GM21825 (cell line): ENCODE measurements at regions not wholly inside any gene's neighbourhood (a gene's known extent, or its start where the extent isn't known, plus 50 kb on each side); places are given as distances from the start of the nearest gene placed in this dataset.

ENCODE experiments used
- ATAC-seq: cut with Tn5 transposase; IDR thresholded peaks from one replicate; pipeline ENCODE4 v1.9.1; 2021; ENCODE audit warnings: mild to moderate bottlenecking, moderate library complexity; ENCODE audit not compliant: unreplicated experiment

- no peak for ATAC-seq
Measured at GRCh38 chr12:118467641-118468305, 91.4 kb downstream of the SUDS3 start.

GRCh38 chr12:118472940-118473339 is 96.6 kb downstream of the SUDS3 start:
- ATAC-seq, result no peak

- ATAC-seq, result no peak
Measured at GRCh38 chr12:118480235-118480634, 103.9 kb downstream of the SUDS3 start.

GRCh38 chr12:118488034-118488433 is 111.7 kb downstream of the SUDS3 start:
- ATAC-seq, result no peak

GRCh38 chr12:118493962-118494361 is 117.6 kb downstream of the SUDS3 start:
- no peak for ATAC-seq

GRCh38 chr12:118494776-118495175 is 118.4 kb downstream of the SUDS3 start:
- ATAC-seq, result no peak

- no peak for ATAC-seq
Measured at GRCh38 chr12:118495296-118495695, 118.9 kb downstream of the SUDS3 start.

- no peak for ATAC-seq
Measured at GRCh38 chr12:118498171-118498570, 121.8 kb downstream of the SUDS3 start.

GRCh38 chr12:118500299-118500698 is 123.9 kb downstream of the SUDS3 start:
- no peak for ATAC-seq

GRCh38 chr12:118501489-118501888 is 125.1 kb downstream of the SUDS3 start:
- no peak for ATAC-seq

GRCh38 chr12:118503476-118503875 is 127.1 kb downstream of the SUDS3 start:
- ATAC-seq, result no peak

GRCh38 chr12:118512669-118513068 is 136.3 kb downstream of the SUDS3 start:
- no peak for ATAC-seq

GRCh38 chr12:118513611-118514010 is 137.3 kb downstream of the SUDS3 start:
- ATAC-seq, result no peak

GRCh38 chr12:118514297-118514696 is 137.9 kb downstream of the SUDS3 start:
- ATAC-seq, result no peak

- ATAC-seq, result no peak
Measured at GRCh38 chr12:118520214-118521035, 144.1 kb downstream of the SUDS3 start.

GRCh38 chr12:118521036-118521370 is 144.6 kb downstream of the SUDS3 start:
- no peak for ATAC-seq

- no peak for ATAC-seq
Measured at GRCh38 chr12:118524446-118524845, 148.1 kb downstream of the SUDS3 start.

- no peak for ATAC-seq
Measured at GRCh38 chr12:118525216-118525615, 148.9 kb downstream of the SUDS3 start.

- ATAC-seq, result no peak
Measured at GRCh38 chr12:118526255-118527095, 150.1 kb downstream of the SUDS3 start.

GRCh38 chr12:118527310-118527709 is 151.0 kb downstream of the SUDS3 start:
- no peak for ATAC-seq

- no peak for ATAC-seq
Measured at GRCh38 chr12:118528625-118529024, 152.3 kb downstream of the SUDS3 start.

GRCh38 chr12:118534003-118534402 is 157.6 kb downstream of the SUDS3 start:
- ATAC-seq, result no peak
